Ishikawa (cell line): ENCODE measurements at regions not wholly inside any gene's neighbourhood (a gene's known extent, or its start where the extent isn't known, plus 50 kb on each side); places are given as distances from the start of the nearest gene placed in this dataset.

ENCODE experiments used
- CEBPB ChIP-seq: IDR thresholded peaks from 2 replicates; pipeline ENCODE4 v1.6.1; 2012
- CREB1 ChIP-seq: IDR thresholded peaks from 2 replicates; pipeline ENCODE4 v1.6.1; 2012; ENCODE audit warnings: low read depth
- EGR1 ChIP-seq: IDR thresholded peaks from 2 replicates; pipeline ENCODE4 v1.6.1; 2012
- EP300 ChIP-seq: IDR thresholded peaks from 2 replicates; pipeline ENCODE4 v1.6.1; 2012; ENCODE audit warnings: borderline replicate concordance
- FOXM1 ChIP-seq: IDR thresholded peaks from 2 replicates; pipeline ENCODE4 v1.6.1; 2012; ENCODE audit warnings: low read depth, borderline replicate concordance
- NFIC ChIP-seq: IDR thresholded peaks from 2 replicates; pipeline ENCODE4 v1.6.1; 2012
- RAD21 ChIP-seq: IDR thresholded peaks from 2 replicates; pipeline ENCODE4 v1.6.1; 2012; ENCODE audit warnings: low read depth
- REST ChIP-seq: IDR thresholded peaks from 2 replicates; pipeline ENCODE4 v1.6.1; 2012; ENCODE audit warnings: low read depth, mild to moderate bottlenecking
- TAF1 ChIP-seq: IDR thresholded peaks from 2 replicates; pipeline ENCODE4 v1.6.1; 2012; ENCODE audit warnings: low read depth, mild to moderate bottlenecking
- TCF12 ChIP-seq: IDR thresholded peaks from 2 replicates; pipeline ENCODE4 v1.6.1; 2012; ENCODE audit warnings: low read depth
- TEAD4 ChIP-seq: IDR thresholded peaks from 2 replicates; pipeline ENCODE4 v1.6.1; 2012
- USF1 ChIP-seq: IDR thresholded peaks from 2 replicates; pipeline ENCODE4 v1.6.1; 2012
- YY1 ChIP-seq: IDR thresholded peaks from 2 replicates; pipeline ENCODE4 v1.6.1; 2012; ENCODE audit warnings: low read depth
- ZBTB7A ChIP-seq: IDR thresholded peaks from 2 replicates; pipeline ENCODE4 v1.6.1; 2012; ENCODE audit warnings: low read depth
- TF ChIP-seq, protein P1 (sequence below): IDR thresholded peaks from 2 replicates; pipeline ENCODE4 v1.6.1; 2012

GRCh38 chr10:47152861-47153349, 147.1 kb upstream of the GDF10 start:
- TF ChIP-seq FOXM1 = no peak
- no peak for TF ChIP-seq YY1
- peak; percentile 15; the same call in 1 of the 2 replicates for TF ChIP-seq RAD21
- no peak for TF ChIP-seq TCF12
- TF ChIP-seq REST = no peak
- TF ChIP-seq EP300 = no peak
- no peak for TF ChIP-seq TAF1
- peak; percentile 18; the same call in 1 of the 2 replicates for TF ChIP-seq CEBPB
- TF ChIP-seq NFIC = no peak

- TF ChIP-seq REST (no peak), NFIC (no peak), EP300 (no peak), ZBTB7A (no peak), FOXM1 (no peak), RAD21 (no peak), TCF12 (no peak), TEAD4 (no peak), YY1 (no peak), USF1 (no peak), CEBPB (no peak), CREB1 (no peak), EGR1 (no peak), TAF1 (no peak)
- TF ChIP-seq, protein P1, sequence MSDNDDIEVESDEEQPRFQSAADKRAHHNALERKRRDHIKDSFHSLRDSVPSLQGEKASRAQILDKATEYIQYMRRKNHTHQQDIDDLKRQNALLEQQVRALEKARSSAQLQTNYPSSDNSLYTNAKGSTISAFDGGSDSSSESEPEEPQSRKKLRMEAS = no peak
Observed at GRCh38 chr10:47154762-47155161, 145.2 kb upstream of the GDF10 start.

DNA sequence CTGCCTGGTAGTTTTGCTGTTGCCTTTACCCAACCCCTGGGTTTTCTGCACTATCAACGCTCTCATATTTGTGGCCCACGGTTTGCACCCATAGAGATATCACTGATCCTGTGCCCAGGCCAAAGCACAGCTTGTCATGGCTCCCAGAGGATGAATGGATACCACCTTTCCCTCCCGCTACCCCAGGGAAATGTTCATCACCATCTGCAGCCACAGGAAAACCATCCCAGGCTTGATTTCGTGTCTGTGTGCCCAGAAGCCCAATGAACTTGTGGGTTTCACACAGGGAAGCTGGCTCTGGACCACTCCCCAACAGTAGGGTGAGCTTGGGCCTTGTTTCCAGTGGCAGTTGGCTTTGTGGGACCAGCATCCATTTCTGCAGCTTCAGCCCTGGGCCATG, 143.1 kb upstream of the GDF10 start:
- no peak for TF ChIP-seq RAD21
- TF ChIP-seq CREB1 = no peak
- no peak for TF ChIP-seq NFIC
- TF ChIP-seq TCF12 = no peak
- TF ChIP-seq TEAD4 = no peak
- no peak for TF ChIP-seq REST
- no peak for TF ChIP-seq USF1
- no peak for TF ChIP-seq FOXM1
- no peak for TF ChIP-seq TAF1
- no peak for TF ChIP-seq EP300
- TF ChIP-seq, protein P1 = no peak
- TF ChIP-seq ZBTB7A = no peak
- TF ChIP-seq EGR1 = no peak
- no peak for TF ChIP-seq YY1
- no peak for TF ChIP-seq CEBPB

- no peak for TF ChIP-seq CREB1
- no peak for TF ChIP-seq TEAD4
- no peak for TF ChIP-seq TCF12
- TF ChIP-seq REST = no peak
- TF ChIP-seq YY1 = no peak
- no peak for TF ChIP-seq CEBPB
- no peak for TF ChIP-seq EGR1
- TF ChIP-seq EP300 = no peak
Observed at GRCh38 chr10:47158116-47159071, 141.6 kb upstream of the GDF10 start.
